ENCODE measurements at regions not wholly inside any gene's neighbourhood (a gene's known extent, or its start where the extent isn't known, plus 50 kb on each side); places are given as distances from the start of the nearest gene placed in this dataset.

- TF ChIP-seq CTCF (IDR thresholded peaks at IDR 0.05; ENCODE audit: low read depth, low read length) (no peak), EZH2phosphoT487 (IDR thresholded peaks at IDR 0.05; ENCODE audit: low read depth) (no peak)
Measured at GRCh38 chr3:117763561-117763960, 1054.0 kb downstream of the TUSC7 start.

All from OCI-LY3 (cell line).